GM18511 (cell line): ENCODE measurements at regions not wholly inside any gene's neighbourhood (a gene's known extent, or its start where the extent isn't known, plus 50 kb on each side); places are given as distances from the start of the nearest gene placed in this dataset.

ENCODE experiments used
- ATAC-seq: cut with Tn5 transposase; IDR thresholded peaks from one replicate; pipeline ENCODE4 v1.9.1; 2021; ENCODE audit warnings: mild to moderate bottlenecking, moderate library complexity; ENCODE audit not compliant: unreplicated experiment

DNA sequence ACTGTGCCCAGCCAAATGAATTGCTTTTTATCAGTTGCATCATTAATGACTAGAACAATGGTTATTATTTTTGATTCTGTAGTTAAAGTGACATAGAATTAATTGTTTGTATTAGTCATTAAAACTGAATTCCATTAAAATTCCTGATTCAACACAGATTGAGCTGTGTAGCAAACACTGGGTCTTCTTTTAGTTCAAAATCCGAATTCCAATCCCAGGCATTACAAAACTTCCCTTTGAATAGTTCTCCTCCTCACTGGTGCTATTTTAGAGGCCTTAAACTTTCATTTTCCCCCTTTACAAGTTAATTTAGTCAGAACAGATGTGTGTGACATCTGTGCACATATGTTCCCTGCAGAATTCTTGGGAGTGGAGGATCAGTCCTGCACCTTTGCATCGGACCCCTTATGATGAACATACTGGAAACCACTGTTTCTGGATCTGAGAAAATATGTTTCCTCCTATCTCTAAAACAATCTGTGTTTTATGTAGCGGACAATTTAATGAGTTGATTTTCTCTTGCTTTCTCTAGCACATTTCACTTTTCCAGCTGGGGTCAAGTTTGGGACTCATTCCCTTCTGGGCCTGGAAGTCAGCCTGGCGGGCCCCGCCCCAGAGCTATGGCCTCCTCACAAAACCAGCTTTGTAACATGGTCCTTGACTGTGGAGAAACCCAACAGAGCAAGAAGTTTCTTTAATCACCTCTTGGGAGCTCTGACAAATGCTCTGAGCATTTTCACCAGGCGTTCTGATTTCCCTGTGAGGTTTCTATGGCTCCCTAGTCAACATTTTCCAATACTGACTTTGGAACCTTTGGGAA, 87.9 kb upstream of the MAMDC2 start:
- ATAC-seq = no peak

DNA sequence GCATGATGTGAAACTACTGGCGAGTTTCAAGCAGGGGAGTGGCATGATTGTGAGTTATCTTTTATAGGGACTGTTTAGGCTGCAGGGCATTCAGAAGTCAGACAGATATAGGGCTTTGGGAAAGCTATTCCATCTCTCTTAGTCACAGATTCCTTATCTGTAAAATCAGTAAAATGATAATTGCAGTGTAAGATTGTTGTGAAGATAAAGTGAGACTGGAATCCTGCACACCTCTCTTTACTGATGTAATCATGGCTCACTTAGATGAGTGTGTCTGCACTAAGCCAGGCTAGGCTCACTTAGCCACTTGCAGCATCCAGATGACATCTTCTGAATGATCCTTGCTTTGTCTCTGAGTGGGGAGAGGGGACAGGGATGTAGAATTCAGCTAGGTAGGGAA, 81.8 kb upstream of the MAMDC2 start:
- ATAC-seq = no peak

DNA sequence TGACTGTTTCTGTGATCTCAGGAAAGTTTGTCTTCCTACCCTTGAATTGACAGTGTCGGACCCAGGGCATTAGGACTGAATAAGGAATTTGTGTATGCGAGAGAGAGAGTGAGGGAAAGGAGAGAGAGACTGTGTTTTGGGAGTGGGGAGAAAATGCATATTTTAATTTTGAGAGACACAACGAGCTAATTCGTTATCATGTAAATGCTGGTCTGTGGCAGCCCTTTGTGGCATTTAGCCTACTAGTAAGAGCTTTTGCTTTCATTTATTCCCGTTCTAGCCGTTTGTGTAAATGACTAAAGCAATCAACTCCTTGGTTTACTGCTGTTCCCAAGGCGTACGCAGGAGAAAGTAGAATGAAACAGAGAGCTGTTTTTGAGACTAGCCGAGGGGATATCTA, 79.8 kb upstream of the MAMDC2 start:
- no peak for ATAC-seq

DNA sequence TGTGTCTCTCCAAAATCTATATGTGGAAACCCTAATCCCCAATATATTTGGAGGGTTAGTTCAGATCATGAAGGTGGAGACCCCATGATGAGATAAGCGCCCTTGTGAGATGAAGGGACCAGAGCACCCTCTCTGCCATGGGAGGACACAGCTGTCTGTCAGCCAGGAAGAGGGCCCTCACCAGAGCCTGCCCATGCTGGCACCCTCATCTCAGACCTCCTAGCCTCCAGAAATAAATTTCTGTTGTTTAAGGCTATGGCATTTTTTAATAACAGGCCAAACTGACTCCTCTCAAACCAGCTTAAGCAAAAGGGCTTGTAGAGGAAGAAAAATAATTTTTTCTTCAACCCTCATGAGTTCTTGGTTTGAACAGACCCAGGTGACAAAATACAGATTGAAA, 79.2 kb upstream of the MAMDC2 start:
- ATAC-seq = no peak

DNA sequence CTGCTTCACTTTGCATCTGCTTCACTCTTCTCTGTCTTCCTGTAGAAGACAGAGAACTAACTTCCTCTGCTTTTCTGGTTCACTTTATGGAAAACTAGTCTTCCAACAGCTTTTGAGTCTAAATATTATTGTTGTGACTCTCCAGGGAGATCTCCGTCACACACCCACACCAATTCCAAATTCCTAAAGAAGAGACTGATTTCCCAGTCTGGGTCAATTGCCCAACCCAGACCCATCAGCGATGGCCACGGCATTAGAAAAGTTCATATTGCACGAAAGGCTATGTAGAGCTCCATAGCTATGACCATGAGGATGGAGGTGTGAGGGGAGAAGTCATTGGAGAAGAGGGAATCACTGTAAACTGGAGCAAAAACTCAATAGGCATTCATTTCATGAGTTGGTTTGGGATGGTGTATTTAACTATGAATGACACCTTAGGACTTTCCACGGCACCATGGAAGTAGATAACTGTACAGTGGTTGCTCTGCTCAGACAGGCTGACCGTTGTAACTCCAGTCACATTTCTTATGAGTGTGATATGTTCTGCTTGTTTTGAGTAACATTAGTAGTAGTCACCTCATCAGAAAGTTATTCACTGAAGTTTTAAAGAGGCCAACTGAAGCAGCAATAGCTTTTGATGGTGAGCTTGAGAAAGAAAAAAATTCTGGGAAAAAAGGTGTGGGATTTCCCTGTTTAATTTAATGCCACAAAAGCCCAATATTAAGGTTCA, 78.1 kb upstream of the MAMDC2 start:
- no peak for ATAC-seq

DNA sequence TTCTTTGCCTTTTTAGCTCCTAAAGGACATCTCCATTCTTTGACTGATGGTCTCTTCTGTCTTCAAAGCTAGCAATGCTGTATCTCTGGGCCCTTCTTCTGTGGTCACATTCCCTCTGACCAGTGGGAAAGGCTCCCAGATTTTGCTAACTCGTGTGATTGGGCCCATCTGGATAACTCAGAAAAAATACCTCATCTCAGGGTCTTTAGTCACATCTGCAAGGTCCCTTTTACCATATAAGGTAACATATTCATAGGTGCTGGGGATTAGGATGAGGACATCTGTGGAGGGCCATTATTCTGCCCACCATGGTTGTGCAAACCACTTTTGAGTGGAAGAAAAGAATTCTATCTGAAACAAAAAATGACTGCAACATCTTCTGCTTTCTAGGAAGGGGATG, 76.3 kb upstream of the MAMDC2 start:
- ATAC-seq = no peak

DNA sequence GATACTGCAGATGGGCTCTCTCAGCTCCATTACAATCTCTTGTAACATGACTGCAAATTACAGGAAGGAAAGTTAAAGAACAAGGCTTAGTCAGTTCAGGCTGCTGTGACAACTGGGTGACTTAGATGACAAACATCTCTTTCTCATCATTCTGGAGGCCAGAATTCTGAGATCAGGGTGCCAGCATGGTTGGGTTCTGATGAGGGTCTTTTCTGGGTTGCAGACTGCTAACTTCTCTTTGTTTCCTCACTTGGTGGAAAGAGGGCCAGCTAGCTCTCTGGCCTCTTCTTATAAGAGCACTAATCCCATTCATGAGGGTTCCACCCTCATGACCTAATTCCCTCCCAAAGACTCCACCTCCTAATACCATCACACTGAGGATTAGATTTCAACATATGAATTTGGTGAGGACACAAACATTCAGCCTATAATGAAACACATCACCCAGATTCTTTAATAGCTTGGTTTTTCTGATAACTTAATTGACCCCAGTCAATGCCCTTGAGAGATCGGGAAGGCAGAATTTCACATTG, 73.6 kb upstream of the MAMDC2 start:
- no peak for ATAC-seq

DNA sequence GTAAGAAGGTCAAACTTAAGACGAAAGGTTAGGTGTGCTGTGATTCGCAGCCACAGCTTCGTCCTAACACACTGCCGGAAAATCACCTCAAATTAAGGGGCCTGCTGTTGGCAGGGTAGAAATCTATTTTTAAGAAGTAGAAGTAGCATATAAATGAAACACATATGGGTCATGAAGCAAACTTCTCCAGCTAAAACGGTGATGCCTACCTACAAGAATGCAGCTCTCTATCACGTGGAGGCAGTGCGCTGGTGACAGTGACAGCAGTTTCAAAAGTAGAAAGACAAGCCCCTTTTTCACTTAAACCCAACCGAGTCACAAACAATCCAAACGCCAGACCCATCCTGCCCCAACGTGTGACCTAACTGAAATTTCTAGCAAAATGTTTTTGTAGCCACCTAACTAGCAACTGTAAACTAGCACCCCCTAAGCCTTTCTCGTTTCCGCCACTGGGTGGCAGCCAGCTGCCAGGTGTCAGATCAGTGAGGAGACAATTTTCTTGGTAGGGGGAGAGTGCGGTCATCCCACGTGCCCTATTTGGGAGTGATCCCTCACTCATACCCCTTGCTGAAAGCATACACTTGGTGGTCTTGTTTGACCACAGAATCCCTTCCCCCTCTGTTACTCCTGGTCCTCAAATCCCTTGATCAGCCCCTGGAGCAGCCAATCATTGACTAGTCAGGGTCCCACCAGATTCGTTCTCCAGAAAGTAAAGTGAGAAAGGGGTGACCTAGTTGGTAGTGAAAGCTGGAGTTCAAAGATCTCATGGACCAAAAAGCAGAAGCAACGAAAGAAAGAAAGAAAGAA, 71.8 kb upstream of the MAMDC2 start:
- ATAC-seq = peak; percentile 70

DNA sequence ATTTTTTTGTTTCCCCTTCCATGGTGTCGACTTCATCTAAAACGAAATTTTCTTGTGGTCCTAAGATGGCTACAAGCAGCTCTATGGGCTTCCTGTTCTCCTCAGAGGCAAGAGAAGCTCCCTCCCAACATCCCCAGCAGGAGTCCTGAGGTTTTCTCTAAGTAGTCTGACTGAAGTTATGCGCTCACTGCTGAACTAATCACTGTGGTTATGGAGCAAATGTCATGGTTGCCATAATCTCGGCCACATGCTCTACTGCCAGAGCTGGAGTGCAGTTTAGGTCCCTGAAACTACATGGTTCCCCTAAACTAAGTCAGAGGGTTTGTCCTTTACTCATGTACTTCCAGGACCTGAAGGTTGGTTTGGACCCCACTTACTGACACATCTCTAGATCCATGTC, 68.0 kb upstream of the MAMDC2 start:
- ATAC-seq = no peak

DNA sequence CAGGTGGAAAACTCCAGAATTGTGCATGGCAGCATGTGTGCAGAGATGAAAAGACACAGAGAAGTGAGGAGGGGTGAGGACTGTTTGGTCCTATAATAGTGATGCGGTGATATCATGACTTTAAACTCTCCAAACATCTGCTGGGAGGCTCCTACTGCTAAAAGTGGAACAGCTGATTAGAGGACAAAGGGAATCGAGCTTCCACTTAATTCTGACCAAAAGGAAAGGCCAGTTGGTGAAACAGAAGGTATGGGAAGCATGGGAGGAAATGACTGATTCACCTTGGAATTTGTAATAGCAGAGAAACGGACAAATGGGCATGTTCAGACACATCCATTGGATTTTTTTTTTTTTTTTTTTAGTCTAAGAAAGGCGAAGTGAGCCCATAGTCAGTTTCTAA, 67.5 kb upstream of the MAMDC2 start:
- ATAC-seq = no peak

DNA sequence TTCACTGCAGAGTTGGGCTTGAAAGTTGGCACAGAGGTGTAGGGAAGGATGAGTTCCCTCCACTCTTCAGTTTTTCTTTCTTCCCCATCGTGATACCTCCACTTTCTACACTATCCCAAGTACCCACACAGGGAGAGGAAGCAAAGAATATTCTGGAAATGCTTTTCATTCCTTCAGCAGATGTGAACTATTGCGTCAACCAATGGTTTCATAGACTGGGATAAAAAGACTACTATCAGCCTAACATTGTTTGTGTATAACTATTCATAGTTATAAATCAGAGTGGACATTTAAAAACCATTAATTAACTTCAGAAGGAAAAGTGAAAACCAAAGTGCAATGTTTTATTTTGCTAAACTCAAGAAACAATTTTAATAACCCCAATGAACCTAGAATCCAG, 63.6 kb upstream of the MAMDC2 start:
- ATAC-seq = no peak

DNA sequence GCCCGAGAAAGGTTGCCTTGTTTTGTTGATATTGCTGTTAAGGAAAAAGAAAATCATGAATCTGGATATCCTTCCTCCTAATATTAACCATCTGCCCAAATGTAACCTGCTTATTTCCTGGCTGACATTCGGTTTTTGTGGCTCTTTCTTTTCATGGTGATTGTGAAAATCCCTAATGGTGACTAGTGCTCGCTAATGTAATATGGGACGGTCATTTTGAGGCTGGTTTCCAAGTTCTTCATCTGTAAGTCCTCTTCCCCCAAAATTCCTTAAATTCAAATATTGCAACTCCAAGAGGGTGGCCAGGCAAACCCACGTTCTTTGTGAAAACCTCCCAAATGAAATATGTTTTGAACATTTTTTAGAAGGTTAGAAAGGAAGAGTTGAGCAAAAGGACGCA, 63.1 kb upstream of the MAMDC2 start:
- no peak for ATAC-seq

DNA sequence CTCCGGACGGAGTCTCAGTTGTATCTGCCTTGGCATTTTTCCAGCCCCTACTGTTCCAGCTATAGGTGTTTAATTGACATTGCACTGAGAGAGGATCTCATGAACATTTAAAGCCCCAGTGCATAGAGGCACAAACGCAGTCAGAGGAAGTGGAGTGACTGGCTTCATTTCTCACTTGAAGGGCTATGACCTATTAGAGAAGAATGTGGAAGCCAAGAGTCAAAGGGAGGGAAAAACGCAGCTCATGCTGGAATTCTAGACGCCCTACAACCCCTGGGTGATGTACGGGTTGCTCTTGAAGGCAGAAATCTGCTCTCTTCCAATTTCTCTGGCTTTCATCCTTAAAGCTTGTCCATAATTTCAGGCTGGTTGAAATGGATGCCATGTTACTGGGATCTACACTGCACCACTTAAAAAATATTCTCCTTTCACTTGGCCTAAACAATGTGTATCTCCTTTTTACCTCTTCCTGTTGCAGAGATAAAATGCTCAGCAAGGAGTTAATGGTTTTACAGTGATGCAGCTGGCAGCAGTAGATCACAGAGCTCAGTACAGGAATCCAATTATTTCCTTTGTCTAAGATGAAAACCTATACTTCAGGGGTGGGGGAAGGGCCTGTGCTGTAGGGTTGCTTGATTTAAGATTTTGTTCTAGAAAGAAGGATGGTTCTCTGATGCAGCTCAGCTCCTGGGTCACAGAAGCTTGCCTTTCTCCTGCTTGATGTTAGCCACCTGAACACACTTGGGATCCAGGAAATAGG, 61.8 kb upstream of the MAMDC2 start:
- no peak for ATAC-seq

DNA sequence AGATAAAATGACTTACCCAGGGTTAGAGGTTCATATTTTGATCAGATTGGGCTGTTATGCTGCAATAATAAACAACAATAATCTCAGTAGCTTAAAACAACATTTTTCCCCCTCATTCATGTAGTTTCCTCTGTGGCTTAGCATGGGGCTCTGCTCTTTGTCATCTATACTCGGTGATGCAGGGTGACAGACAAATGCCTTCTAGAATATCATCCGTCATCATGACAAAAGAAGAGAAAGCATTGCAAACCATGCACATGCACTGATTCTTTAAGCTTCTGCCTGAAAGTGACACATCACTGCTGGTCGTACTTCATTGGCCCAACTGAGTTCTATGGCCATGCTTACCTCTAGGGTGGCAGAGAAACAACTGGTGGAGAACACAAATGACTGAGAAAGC, 58.8 kb upstream of the MAMDC2 start:
- no peak for ATAC-seq

DNA sequence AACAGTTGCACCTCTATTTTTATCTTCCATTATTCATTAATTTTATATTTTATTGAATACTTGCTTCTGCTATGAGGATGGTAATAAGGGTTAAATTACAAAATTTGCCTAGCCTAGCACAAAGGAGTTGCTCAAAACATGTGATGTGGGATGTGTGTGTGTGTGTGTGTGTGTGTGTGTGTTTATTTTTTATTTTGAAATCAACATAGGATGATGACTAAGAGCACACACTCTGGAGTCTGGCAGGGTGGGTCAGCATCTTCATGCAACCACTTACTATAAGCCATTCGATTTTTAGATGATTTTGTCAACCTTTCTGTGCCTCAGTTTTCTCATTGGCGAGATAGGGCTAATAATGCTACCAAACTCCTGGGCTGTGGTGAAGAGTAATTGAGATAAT, 57.7 kb upstream of the MAMDC2 start:
- ATAC-seq = no peak

DNA sequence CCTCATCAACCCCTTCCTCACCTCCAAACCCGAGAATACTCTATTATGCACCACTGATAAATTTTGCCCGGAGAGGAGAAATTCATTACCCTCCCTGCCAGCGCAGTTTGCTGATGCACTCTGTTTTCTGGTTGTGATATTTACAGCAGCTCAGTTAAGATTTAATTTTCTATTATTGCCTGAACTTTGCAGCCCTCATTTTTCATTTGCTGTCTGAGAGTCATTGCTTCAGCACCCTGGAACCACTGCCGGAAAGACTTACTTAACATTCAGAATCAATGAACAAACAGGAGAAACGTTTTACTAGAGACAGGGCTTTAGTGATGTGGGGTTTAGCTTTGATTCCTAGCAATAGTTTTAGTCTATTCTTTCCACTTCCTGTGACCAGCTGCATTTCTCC, 56.7 kb upstream of the MAMDC2 start:
- no peak for ATAC-seq

DNA sequence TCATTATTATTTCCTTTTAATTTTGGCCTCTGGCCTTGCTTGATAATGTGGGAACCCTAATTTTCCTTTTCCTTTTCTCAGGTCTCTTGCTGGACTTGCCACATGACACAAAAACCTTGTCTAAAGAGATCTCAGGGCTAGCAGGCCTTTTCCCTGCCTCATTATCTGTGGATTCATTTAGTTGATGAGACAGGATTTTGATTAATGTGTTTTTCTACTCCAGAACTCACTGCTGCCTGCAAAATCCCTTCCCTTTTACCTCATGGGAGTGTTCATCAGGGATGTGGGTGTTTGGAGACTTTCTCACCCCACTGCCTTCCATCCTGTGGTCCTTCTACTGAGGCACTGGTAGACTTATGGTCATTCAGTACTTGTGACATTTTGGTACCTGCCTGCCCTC, 56.2 kb upstream of the MAMDC2 start:
- ATAC-seq = no peak

DNA sequence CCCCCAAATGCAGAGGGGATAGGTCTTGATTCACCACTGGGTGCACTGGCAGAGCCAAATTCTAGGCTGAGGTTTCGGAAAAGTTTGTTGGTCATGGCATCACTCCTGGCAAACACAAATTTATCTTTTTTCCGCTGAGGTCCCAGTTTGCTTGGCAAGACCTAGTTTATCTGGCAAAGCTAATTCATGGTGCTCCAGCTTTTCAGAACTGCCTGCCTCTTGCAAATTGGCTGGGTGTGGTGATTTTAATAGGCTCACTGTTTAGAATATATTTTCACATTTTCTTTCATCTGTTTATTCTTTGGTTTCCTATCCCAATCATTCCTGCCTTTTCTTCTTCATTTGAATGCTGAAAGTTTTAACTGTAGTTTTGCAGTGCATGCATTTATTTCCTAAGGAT, 50.5 kb upstream of the MAMDC2 start:
- no peak for ATAC-seq
